Kidney (tissue), 13 donors: ENCODE measurements at regions not wholly inside any gene's neighbourhood (a gene's known extent, or its start where the extent isn't known, plus 50 kb on each side); places are given as distances from the start of the nearest gene placed in this dataset.

Experiments used
- DNase-seq, 5 donors: peaks; one replicate each; pipeline ENCODE4 v3.0.0-alpha.2; 2013 to 2020
- FAIRE-seq: peaks from 2 replicates; lab custom pipeline; 2012; peaks lifted over from hg19 to GRCh38; lab: Jason Lieb, UNC
- H3K27ac ChIP-seq, 2 donors: one replicate each; pipeline ENCODE4 v1.7.0; 2013; ENCODE audit warnings: low read depth in 2 of 2, low read length in 2 of 2, inconsistent platforms in 1 of 2
- H3K27me3 ChIP-seq: one replicate; pipeline ENCODE4 v1.7.1; 2013; ENCODE audit warnings: low read length, inconsistent platforms; ENCODE audit not compliant: control insufficient read depth, insufficient read depth
- H3K36me3 ChIP-seq, 3 donors: one replicate each; pipeline versions ENCODE4 v1.7.0 to v1.7.1; 2013; ENCODE audit warnings: low read length in 3 of 3, control low read depth in 1 of 3, inconsistent platforms in 1 of 3; ENCODE audit not compliant: insufficient read depth in 3 of 3, control insufficient read depth in 2 of 3
- H3K4me1 ChIP-seq, 3 donors: one replicate each; pipeline versions ENCODE4 v1.7.0 to v1.7.1; 2013; ENCODE audit warnings: low read length in 3 of 3, inconsistent platforms in 1 of 3, low read depth in 1 of 3; ENCODE audit not compliant: control insufficient read depth in 2 of 3, insufficient read depth in 2 of 3
- H3K4me3 ChIP-seq, 3 donors: one replicate each; pipeline versions ENCODE4 v1.7.0 to v1.8.1; 2013; ENCODE audit warnings: low read length in 3 of 3, control low read depth in 1 of 3, inconsistent platforms in 1 of 3
- H3K9ac ChIP-seq, 3 donors: one replicate each; pipeline versions ENCODE4 v1.7.0 to v1.7.1; 2013; ENCODE audit warnings: low read length in 3 of 3, control low read depth in 1 of 3, inconsistent platforms in 1 of 3
- H3K9me3 ChIP-seq, 3 donors: one replicate each; pipeline versions ENCODE4 v1.7.0 to v1.7.1; 2013; ENCODE audit warnings: low read length in 3 of 3, control low read depth in 1 of 3, inconsistent platforms in 1 of 3; ENCODE audit not compliant: control insufficient read depth in 2 of 3, insufficient read depth in 1 of 3
- intact Hi-C: fragments of 100-400 bp; cut with DNase I; formaldehyde crosslinking; loops from one replicate; pipeline ENCODE4 v1.11.1; 2022
- TF ChIP-seq, protein P1 (sequence below): IDR thresholded peaks from 3 replicates; pipeline ENCODE4 v1.5.1; 2012; ENCODE audit warnings: mild to moderate bottlenecking, moderate library complexity, borderline replicate concordance; ENCODE audit not compliant: insufficient read depth; ENCODE audit errors: extremely low read depth
- donor health status: control.
- donor health status: control.
- donor health status: control.
- donor health status: control.
- donor health status: control.
- donor health status: DM: yes; HTN: yes; CAD: no.
- donor health status: Normal renal cell carcinoma (clear cell type).

DNA sequence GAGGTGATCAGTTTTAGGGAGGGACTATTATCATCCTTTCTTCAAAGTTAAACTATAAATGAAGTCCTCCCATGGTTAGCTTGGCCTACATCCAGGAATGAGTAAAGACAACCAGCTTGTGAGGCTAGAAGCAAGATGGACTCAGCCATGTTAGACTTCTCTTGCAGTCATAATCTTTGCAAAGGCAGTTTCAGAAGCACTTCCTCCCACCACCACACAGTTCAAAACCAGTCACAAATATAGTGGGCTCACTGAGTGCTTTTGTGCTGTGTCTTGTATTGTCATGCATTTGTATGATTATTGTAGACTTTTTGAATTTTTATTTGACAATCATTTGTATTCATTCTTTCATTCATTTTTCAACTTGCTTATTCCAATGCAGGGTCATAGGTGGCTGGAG lies 204.5 kb downstream of the ZNF674 start:
- H3K27ac ChIP-seq = no peak overlapping the region
- TF ChIP-seq, protein P1, sequence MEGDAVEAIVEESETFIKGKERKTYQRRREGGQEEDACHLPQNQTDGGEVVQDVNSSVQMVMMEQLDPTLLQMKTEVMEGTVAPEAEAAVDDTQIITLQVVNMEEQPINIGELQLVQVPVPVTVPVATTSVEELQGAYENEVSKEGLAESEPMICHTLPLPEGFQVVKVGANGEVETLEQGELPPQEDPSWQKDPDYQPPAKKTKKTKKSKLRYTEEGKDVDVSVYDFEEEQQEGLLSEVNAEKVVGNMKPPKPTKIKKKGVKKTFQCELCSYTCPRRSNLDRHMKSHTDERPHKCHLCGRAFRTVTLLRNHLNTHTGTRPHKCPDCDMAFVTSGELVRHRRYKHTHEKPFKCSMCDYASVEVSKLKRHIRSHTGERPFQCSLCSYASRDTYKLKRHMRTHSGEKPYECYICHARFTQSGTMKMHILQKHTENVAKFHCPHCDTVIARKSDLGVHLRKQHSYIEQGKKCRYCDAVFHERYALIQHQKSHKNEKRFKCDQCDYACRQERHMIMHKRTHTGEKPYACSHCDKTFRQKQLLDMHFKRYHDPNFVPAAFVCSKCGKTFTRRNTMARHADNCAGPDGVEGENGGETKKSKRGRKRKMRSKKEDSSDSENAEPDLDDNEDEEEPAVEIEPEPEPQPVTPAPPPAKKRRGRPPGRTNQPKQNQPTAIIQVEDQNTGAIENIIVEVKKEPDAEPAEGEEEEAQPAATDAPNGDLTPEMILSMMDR = no peak
- H3K4me1 ChIP-seq = no peaks in the 10 kb centered on the region
- no peak for DNase-seq
- H3K4me3 ChIP-seq = no peak overlapping the region
- intact Hi-C loops = no loop called here
- no peak for FAIRE-seq
- H3K36me3 ChIP-seq = no peaks in the 10 kb centered on the region
- no peaks in the 10 kb centered on the region for H3K9me3 ChIP-seq
- H3K27me3 ChIP-seq = no peaks in the 10 kb centered on the region
- no peak overlapping the region for H3K9ac ChIP-seq

DNA sequence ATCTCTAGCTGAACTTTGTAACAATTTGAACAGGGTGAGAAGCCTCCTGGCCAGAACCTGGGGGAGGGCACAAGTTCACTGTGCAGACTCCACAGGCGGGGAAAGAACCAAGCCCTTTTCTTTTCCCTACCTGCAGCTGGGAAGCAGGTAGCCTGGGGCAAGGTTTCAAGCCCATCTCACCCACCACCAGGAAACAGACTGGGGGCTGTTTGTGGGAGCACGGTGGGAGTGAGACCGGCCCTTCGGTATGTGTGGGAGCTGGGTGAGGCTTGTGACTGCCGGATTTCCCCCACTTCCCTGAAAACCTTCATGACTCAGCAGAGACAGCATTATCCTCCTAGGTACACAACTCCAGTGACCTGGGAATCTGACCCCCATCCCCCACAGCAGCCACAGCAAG lies 211.7 kb downstream of the ZNF674 start:
- no peaks in the 10 kb centered on the region for H3K4me1 ChIP-seq
- intact Hi-C loops = no loop called here
- DNase-seq (no peak), FAIRE-seq (no peak)
- no peak overlapping the region for H3K27ac ChIP-seq
- TF ChIP-seq, protein P1 = no peak
- no peak overlapping the region for H3K4me3 ChIP-seq
- H3K9me3 ChIP-seq = no peaks in the 10 kb centered on the region
- H3K9ac ChIP-seq = no peak overlapping the region
- H3K27me3 ChIP-seq = no peaks in the 10 kb centered on the region
- H3K36me3 ChIP-seq = no peaks in the 10 kb centered on the region

DNA sequence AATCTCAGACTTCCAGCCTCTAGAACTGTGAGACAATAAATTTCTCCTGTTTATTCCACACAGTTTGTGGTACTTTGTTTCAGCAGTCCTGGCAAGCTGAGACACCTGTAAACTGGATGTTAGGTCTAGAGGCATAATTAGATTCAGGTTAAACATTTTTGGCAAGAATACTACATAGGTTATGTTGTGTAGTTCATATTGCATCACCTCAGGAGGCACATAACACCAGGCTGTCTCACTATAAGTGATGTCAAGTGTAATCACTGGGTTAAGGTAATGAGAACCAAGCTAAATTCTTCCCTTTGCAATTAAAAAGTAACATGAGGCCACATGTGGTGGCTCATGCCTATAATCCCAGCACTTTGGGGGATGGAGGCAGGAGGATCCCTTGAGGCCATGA lies 214.2 kb downstream of the ZNF674 start:
- FAIRE-seq (no peak), DNase-seq (no peak)
- H3K27me3 ChIP-seq = no peaks in the 10 kb centered on the region
- H3K4me3 ChIP-seq = no peak overlapping the region
- intact Hi-C loops = no loop called here
- TF ChIP-seq, protein P1 = no peak
- no peaks in the 10 kb centered on the region for H3K4me1 ChIP-seq
- H3K9ac ChIP-seq = no peak overlapping the region
- no peaks in the 10 kb centered on the region for H3K36me3 ChIP-seq
- no peaks in the 10 kb centered on the region for H3K9me3 ChIP-seq
- no peak overlapping the region for H3K27ac ChIP-seq

DNA sequence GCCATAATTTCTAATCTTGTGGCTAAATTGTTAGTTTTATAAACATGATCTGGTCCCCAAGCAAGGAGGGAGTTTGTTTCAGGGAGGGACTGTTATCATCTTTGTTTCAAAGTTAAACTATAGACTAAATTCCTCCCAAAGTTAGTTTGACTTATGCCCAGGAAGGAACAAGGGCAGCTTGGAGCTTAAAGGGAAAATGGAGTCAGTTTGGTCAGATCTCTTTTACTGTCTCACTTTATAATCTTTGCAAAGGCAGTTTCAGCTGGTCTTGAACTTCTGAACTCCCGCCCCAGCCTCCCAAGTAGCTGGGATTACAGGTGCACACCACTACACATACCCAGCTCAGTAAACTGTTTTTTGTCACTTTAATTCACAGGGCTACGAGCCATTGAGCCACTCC lies 214.7 kb downstream of the ZNF674 start:
- no peak for DNase-seq
- no peak overlapping the region for H3K4me3 ChIP-seq

More for the DNA sequence above, 214.7 kb downstream of the ZNF674 start:
- FAIRE-seq = no peak
- Histone ChIP-seq H3K27me3 (no peaks in the 10 kb centered on the region), H3K4me1 (no peaks in the 10 kb centered on the region), H3K27ac (no peak overlapping the region), H3K9ac (no peak overlapping the region), H3K36me3 (no peaks in the 10 kb centered on the region), H3K9me3 (no peaks in the 10 kb centered on the region)
- intact Hi-C loops = no loop called here
- TF ChIP-seq, protein P1 = no peak
